ENCODE measurements at regions not wholly inside any gene's neighbourhood (a gene's known extent, or its start where the extent isn't known, plus 50 kb on each side); places are given as distances from the start of the nearest gene placed in this dataset.
"Not testable (repeated sequence)": the region's sequence is repeated elsewhere in the genome, so short reads cannot be mapped to it uniquely, and the experiment has no call there.

DNA sequence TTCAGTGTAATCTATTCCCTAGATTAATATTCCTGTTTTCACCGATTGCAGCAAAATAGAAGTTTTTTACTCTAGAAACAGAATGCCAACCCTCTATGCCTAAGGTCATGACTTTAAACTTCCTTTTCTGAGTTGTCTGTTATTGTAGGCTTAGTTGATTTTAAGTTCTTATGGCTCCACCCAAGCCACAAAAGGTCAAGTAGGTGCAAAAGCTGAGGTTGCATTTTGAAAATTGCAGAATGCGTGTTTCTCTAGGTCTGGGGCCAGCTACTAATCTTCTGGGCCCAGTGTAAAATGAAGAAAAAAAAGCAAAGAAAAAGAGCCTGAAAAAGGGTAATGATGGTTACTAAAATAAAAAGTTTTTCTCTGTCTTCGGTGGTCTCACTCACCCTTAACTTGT is 635.7 kb upstream of the FAM98A start:
- Histone ChIP-seq H3K27me3 (replicated peaks; ENCODE audit: control insufficient read depth, insufficient read depth, low read length) (no peaks in the 10 kb centered on the region), H3K4me3 (replicated peaks; ENCODE audit: low read depth, low read length) (no peak overlapping the region), H3K36me3 (ENCODE audit: control insufficient read depth, insufficient read depth, low read length) (no peaks in the 10 kb centered on the region)
- DNase-seq (ENCODE audit: extremely low read depth, insufficient read length): no peak
- TF ChIP-seq, protein P1, sequence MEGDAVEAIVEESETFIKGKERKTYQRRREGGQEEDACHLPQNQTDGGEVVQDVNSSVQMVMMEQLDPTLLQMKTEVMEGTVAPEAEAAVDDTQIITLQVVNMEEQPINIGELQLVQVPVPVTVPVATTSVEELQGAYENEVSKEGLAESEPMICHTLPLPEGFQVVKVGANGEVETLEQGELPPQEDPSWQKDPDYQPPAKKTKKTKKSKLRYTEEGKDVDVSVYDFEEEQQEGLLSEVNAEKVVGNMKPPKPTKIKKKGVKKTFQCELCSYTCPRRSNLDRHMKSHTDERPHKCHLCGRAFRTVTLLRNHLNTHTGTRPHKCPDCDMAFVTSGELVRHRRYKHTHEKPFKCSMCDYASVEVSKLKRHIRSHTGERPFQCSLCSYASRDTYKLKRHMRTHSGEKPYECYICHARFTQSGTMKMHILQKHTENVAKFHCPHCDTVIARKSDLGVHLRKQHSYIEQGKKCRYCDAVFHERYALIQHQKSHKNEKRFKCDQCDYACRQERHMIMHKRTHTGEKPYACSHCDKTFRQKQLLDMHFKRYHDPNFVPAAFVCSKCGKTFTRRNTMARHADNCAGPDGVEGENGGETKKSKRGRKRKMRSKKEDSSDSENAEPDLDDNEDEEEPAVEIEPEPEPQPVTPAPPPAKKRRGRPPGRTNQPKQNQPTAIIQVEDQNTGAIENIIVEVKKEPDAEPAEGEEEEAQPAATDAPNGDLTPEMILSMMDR (IDR thresholded peaks at IDR 0.05; ENCODE audit: insufficient read depth, low read length, poor library complexity, severe bottlenecking): no peak

DNA sequence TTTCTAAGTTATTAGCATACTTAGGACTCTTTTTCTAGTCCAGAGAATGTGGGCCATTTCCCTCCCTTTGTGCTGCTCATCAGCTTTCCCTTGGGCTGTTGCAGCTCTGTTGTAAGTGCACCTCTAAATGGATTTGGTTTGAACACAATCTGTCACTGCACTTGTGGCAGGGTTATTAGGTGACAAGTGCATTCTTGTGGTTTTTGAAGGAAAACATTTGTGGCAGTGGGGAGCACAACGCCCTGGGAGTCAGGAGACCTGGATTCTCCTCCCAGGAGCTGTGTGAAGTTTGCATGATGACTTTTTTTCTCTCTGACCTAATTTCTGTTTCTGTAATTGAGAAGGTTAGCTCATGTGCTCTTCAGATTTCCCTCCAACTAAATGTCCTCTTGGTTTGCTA is 630.9 kb upstream of the FAM98A start:
- Histone ChIP-seq H3K4me3 (replicated peaks; ENCODE audit: low read depth, low read length) (no peak overlapping the region), H3K36me3 (ENCODE audit: control insufficient read depth, insufficient read depth, low read length) (no peaks in the 10 kb centered on the region), H3K27me3 (replicated peaks; ENCODE audit: control insufficient read depth, insufficient read depth, low read length) (no peaks in the 10 kb centered on the region)
- TF ChIP-seq, protein P1 (IDR thresholded peaks at IDR 0.05; ENCODE audit: insufficient read depth, low read length, poor library complexity, severe bottlenecking): no peak
- DNase-seq (ENCODE audit: extremely low read depth, insufficient read length): no peak

DNA sequence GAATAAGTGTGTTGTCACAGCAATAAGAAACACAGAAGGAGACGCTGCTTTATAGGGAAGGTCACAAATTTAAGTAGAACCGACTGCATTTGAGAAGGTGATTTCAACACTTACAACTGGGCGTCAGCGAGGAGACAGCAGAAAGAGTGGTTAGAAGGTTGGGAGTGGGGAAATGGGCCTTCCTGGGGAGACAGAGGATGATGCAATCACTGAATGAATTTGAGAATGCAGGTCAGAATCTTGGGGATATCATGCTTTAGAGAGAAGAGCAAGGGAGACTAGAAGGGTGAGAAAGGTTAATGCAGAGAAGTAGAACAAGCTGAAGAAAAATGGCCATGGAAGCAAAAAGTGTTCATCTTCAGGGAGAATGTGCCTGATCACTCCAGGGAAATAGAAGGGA is 616.1 kb upstream of the FAM98A start:
- Histone ChIP-seq H3K36me3 (ENCODE audit: control insufficient read depth, insufficient read depth, low read length) (no peaks in the 10 kb centered on the region), H3K27me3 (replicated peaks; ENCODE audit: control insufficient read depth, insufficient read depth, low read length) (no peaks in the 10 kb centered on the region), H3K4me3 (replicated peaks; ENCODE audit: low read depth, low read length) (no peak overlapping the region)
- DNase-seq (ENCODE audit: extremely low read depth, insufficient read length): no peak
- TF ChIP-seq, protein P1 (IDR thresholded peaks at IDR 0.05; ENCODE audit: insufficient read depth, low read length, poor library complexity, severe bottlenecking): no peak

DNA sequence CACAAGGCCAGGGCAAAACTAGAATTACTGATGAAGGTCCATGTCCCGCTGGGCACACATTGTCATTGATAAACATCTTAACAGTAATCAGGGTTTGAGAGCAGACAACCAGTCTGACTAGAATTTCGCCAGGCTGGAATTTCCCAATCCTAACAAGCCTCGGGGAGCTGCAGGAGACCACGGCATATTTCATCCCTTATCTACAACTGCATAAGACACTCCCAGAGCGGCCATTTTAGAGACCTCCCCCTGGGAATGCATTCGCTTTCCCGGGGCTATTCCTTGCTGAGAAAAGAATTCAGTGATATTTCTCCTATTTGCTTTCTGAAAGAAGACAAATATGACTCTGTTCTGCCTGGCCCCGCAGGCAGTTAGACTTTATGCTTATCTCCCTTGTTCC is 611.3 kb upstream of the FAM98A start:
- H3K36me3 ChIP-seq (ENCODE audit: control insufficient read depth, insufficient read depth, low read length); DNase-seq (ENCODE audit: extremely low read depth, insufficient read length); H3K27me3 ChIP-seq (replicated peaks; ENCODE audit: control insufficient read depth, insufficient read depth, low read length); H3K4me3 ChIP-seq (replicated peaks; ENCODE audit: low read depth, low read length): not testable (repeated sequence)

DNA sequence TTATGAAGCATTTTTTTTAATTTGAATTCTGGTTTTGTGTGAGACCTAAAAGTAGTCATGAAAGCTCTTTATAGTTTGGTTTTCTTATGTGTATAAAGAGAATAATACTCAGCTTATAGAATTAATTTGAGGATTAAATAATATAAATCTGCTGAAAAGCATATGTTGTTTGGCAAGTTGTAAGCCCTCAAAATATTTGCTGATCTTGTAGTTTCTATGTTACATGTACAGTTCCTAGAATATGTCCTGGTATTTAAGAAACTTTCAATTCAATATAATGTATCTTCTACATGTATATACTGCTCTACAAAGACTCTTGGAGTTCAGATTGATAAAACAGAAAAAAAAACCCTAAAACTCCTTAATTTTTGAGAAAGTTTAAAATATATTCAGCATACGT is 605.5 kb upstream of the FAM98A start:
- DNase-seq (ENCODE audit: extremely low read depth, insufficient read length): no peak
- no peaks in the 10 kb centered on the region for H3K36me3 ChIP-seq (ENCODE audit: control insufficient read depth, insufficient read depth, low read length)
- H3K4me3 ChIP-seq (replicated peaks; ENCODE audit: low read depth, low read length): no peak overlapping the region
- H3K27me3 ChIP-seq (replicated peaks; ENCODE audit: control insufficient read depth, insufficient read depth, low read length): no peaks in the 10 kb centered on the region
- TF ChIP-seq, protein P1 (IDR thresholded peaks at IDR 0.05; ENCODE audit: insufficient read depth, low read length, poor library complexity, severe bottlenecking): no peak

DNA sequence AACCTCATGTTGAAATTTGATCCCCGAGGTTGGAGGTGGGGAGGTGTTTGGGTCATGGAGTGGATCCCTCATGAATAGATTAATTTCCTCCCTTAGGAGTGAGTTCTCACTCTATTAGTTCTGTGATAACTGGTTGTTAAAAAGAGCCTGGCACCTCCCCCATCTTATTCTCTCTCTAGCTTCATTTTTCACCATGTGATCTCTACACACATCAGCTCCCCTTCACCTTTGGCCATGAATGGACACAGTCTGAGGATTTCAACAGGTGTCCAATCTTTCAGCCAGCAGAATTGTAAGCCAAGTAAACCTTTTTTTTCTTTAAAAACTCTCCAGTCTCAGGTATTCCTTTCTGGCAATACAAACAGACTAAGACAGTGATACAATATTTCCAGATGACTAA is 602.0 kb upstream of the FAM98A start:
- TF ChIP-seq, protein P1 (IDR thresholded peaks at IDR 0.05; ENCODE audit: insufficient read depth, low read length, poor library complexity, severe bottlenecking): no peak
- H3K4me3 ChIP-seq (replicated peaks; ENCODE audit: low read depth, low read length): no peak overlapping the region

More for the DNA sequence above, 602.0 kb upstream of the FAM98A start:
- no peaks in the 10 kb centered on the region for H3K27me3 ChIP-seq (replicated peaks; ENCODE audit: control insufficient read depth, insufficient read depth, low read length)
- DNase-seq (ENCODE audit: extremely low read depth, insufficient read length): no peak
- no peaks in the 10 kb centered on the region for H3K36me3 ChIP-seq (ENCODE audit: control insufficient read depth, insufficient read depth, low read length)

All from GM06990 (cell line).